GM10248 (cell line): ENCODE measurements at regions not wholly inside any gene's neighbourhood (a gene's known extent, or its start where the extent isn't known, plus 50 kb on each side); places are given as distances from the start of the nearest gene placed in this dataset.

Experiments
- CTCF ChIA-PET: fragments of 300-600 bp; sonication (Branson Sonifier 250); formaldehyde crosslinking; extraction: SDS; loops from one replicate; lab custom pipeline; 2021; ENCODE audit warnings: antibody characterized with exemption; lab: Yijun Ruan, JAX
- POLR2A ChIA-PET: fragments of 350-650 bp; sonication (Branson Sonifier 250); formaldehyde crosslinking; extraction: SDS; loops from one replicate; lab custom pipeline; 2020; ENCODE audit warnings: antibody characterized with exemption; lab: Yijun Ruan, JAX
- DNase-seq: peaks from one replicate; pipeline ENCODE4 v3.0.0; 2012; ENCODE audit errors: extremely low spot score
- CTCF ChIP-seq: IDR thresholded peaks from 2 replicates; pipeline ENCODE4 v1.5.1; 2012; ENCODE audit warnings: mild to moderate bottlenecking, low read depth; ENCODE audit errors: extremely low read depth, missing control alignments, control extremely low read depth

- POLR2A ChIA-PET = no interaction called here
- DNase-seq = no peak
- no peak for TF ChIP-seq CTCF
- CTCF ChIA-PET = no interaction called here
These were observed 481.9 kb upstream of the CNTN4 start for GRCh38 chr3:1616744-1617143.

GRCh38 chr3:1623896-1624295, 474.8 kb upstream of the CNTN4 start:
- TF ChIP-seq CTCF = no peak
- POLR2A ChIA-PET = no interaction called here
- no peak for DNase-seq
- CTCF ChIA-PET = no interaction called here

- TF ChIP-seq CTCF = no peak
- POLR2A ChIA-PET = no interaction called here
- DNase-seq = no peak
- CTCF ChIA-PET = interaction anchor here (1.2 kb wide), 1 partner anchor 11 kb away, joined by 3 read pairs; no protein-coding TSS in a partner anchor
These were observed 466.5 kb upstream of the CNTN4 start for GRCh38 chr3:1632128-1632527.

GRCh38 chr3:1661839-1662238, 436.8 kb upstream of the CNTN4 start:
- no peak for TF ChIP-seq CTCF
- CTCF ChIA-PET = no interaction called here
- POLR2A ChIA-PET = no interaction called here
- no peak for DNase-seq

- no peak for DNase-seq
- POLR2A ChIA-PET = no interaction called here
- no peak for TF ChIP-seq CTCF
- CTCF ChIA-PET = no interaction called here
These were observed 434.4 kb upstream of the CNTN4 start for GRCh38 chr3:1664266-1664665.

GRCh38 chr3:1666865-1667264, 431.8 kb upstream of the CNTN4 start:
- DNase-seq = no peak
- TF ChIP-seq CTCF = no peak
- POLR2A ChIA-PET = no interaction called here
- CTCF ChIA-PET = no interaction called here
